COLO829 (cell line): ENCODE measurements at regions not wholly inside any gene's neighbourhood (a gene's known extent, or its start where the extent isn't known, plus 50 kb on each side); places are given as distances from the start of the nearest gene placed in this dataset.
A peak's percentile ranks its signal among the peaks of the same experiment; 100 is the strongest.

Experiments
- DNase-seq: peaks from one replicate; pipeline ENCODE4 v3.0.0; 2012; ENCODE audit warnings: low spot score

- DNase-seq, result no peak
Measured at GRCh38 chr2:38450509-38450908, 73.4 kb upstream of the ATL2 start.

- no peak for DNase-seq
Measured at GRCh38 chr2:38448692-38449410, 71.8 kb upstream of the ATL2 start.

GRCh38 chr2:38446906-38447561, 70.0 kb upstream of the ATL2 start:
- no peak for DNase-seq

- DNase-seq, result no peak
Measured at GRCh38 chr2:38446418-38446817, 69.3 kb upstream of the ATL2 start.

- DNase-seq, result no peak
Measured at GRCh38 chr2:38444247-38444646, 67.2 kb upstream of the ATL2 start.

- DNase-seq, result peak; percentile 72
Measured at GRCh38 chr2:38442643-38443541, 65.8 kb upstream of the ATL2 start.

- no peak for DNase-seq
Measured at GRCh38 chr2:38441346-38441745, 64.3 kb upstream of the ATL2 start.

GRCh38 chr2:38440655-38441054, 63.6 kb upstream of the ATL2 start:
- no peak for DNase-seq

- DNase-seq, result peak; percentile 90
Measured at GRCh38 chr2:38439863-38440262, 62.8 kb upstream of the ATL2 start.

- peak; percentile 43 for DNase-seq
Measured at GRCh38 chr2:38438883-38439612, 62.0 kb upstream of the ATL2 start.

GRCh38 chr2:38438133-38438882, 61.2 kb upstream of the ATL2 start:
- peak; percentile 74 for DNase-seq

GRCh38 chr2:38436227-38436664, 59.2 kb upstream of the ATL2 start:
- no peak for DNase-seq

- no peak for DNase-seq
Measured at GRCh38 chr2:38435775-38436174, 58.7 kb upstream of the ATL2 start.

GRCh38 chr2:38434595-38434994, 57.5 kb upstream of the ATL2 start:
- no peak for DNase-seq

GRCh38 chr2:38433607-38433975, 56.5 kb upstream of the ATL2 start:
- DNase-seq, result no peak

- DNase-seq, result no peak
Measured at GRCh38 chr2:38432820-38433606, 55.9 kb upstream of the ATL2 start.

- no peak for DNase-seq
Measured at GRCh38 chr2:38430597-38431207, 53.6 kb upstream of the ATL2 start.

GRCh38 chr2:38430196-38430595, 53.1 kb upstream of the ATL2 start:
- no peak for DNase-seq

- DNase-seq, result no peak
Measured at GRCh38 chr2:38427936-38428335, 50.9 kb upstream of the ATL2 start.

GRCh38 chr2:38427054-38427453, 50.0 kb upstream of the ATL2 start:
- no peak for DNase-seq
